Globus pallidus (tissue), 1 donor: ENCODE measurements at regions not wholly inside any gene's neighbourhood (a gene's known extent, or its start where the extent isn't known, plus 50 kb on each side); places are given as distances from the start of the nearest gene placed in this dataset.

Experiments
- DNase-seq: peaks from one replicate; pipeline ENCODE4 v3.0.0-alpha.2; 2015; ENCODE audit warnings: low spot score

GRCh38 chr7:47690902-47691558 lies 109.1 kb upstream of the TNS3 start:
- no peak for DNase-seq

- DNase-seq = no peak
Measured at GRCh38 chr7:47689558-47689957, 107.6 kb upstream of the TNS3 start.

GRCh38 chr7:47688311-47689100 lies 106.6 kb upstream of the TNS3 start:
- DNase-seq = peak; percentile 40

GRCh38 chr7:47685712-47686376 lies 103.9 kb upstream of the TNS3 start:
- DNase-seq = no peak

GRCh38 chr7:47685151-47685550 lies 103.2 kb upstream of the TNS3 start:
- no peak for DNase-seq

- no peak for DNase-seq
Measured at GRCh38 chr7:47684728-47685127, 102.8 kb upstream of the TNS3 start.

GRCh38 chr7:47683485-47683898 lies 101.6 kb upstream of the TNS3 start:
- no peak for DNase-seq

- DNase-seq = no peak
Measured at GRCh38 chr7:47682874-47683273, 101.0 kb upstream of the TNS3 start.

- DNase-seq = peak; percentile 43
Measured at GRCh38 chr7:47681249-47681810, 99.4 kb upstream of the TNS3 start.

- no peak for DNase-seq
Measured at GRCh38 chr7:47678641-47679380, 96.9 kb upstream of the TNS3 start.

- DNase-seq = no peak
Measured at GRCh38 chr7:47677664-47678063, 95.8 kb upstream of the TNS3 start.

- no peak for DNase-seq
Measured at GRCh38 chr7:47677093-47677492, 95.2 kb upstream of the TNS3 start.

GRCh38 chr7:47672977-47673381 lies 91.1 kb upstream of the TNS3 start:
- DNase-seq = no peak

GRCh38 chr7:47672271-47672791 lies 90.4 kb upstream of the TNS3 start:
- no peak for DNase-seq

GRCh38 chr7:47671358-47671757 lies 89.4 kb upstream of the TNS3 start:
- DNase-seq = no peak

GRCh38 chr7:47670729-47671128 lies 88.8 kb upstream of the TNS3 start:
- DNase-seq = no peak

GRCh38 chr7:47669901-47670384 lies 88.0 kb upstream of the TNS3 start:
- DNase-seq = no peak

GRCh38 chr7:47669178-47669891 lies 87.4 kb upstream of the TNS3 start:
- peak; percentile 17 for DNase-seq

- DNase-seq = no peak
Measured at GRCh38 chr7:47666164-47666862, 84.4 kb upstream of the TNS3 start.

- DNase-seq = no peak
Measured at GRCh38 chr7:47664650-47665195, 82.8 kb upstream of the TNS3 start.
